ENCODE measurements at regions not wholly inside any gene's neighbourhood (a gene's known extent, or its start where the extent isn't known, plus 50 kb on each side); places are given as distances from the start of the nearest gene placed in this dataset.

- H3K27me3 ChIP-seq (replicated peaks in 1 of 7) = no peaks in the 10 kb centered on the region
- H3K4me1 ChIP-seq = no peaks in the 10 kb centered on the region
- no peak overlapping the region for H3K4me3 ChIP-seq
- 66 to 72% (median 70%) methylated on average over 5 of the region's 5 CpGs for WGBS, 5 donors
- no peaks in the 10 kb centered on the region for H3K36me3 ChIP-seq
- no peak overlapping the region for H3K27ac ChIP-seq
- H3K9me3 ChIP-seq = no peaks in the 10 kb centered on the region
- DNase-seq = no peak
- intact Hi-C loops (cut with DNase I; ENCODE audit: low total_unique reads) = no loop called here
- TF ChIP-seq POLR2A (IDR thresholded peaks at IDR 0.05) (no peak), POLR2AphosphoS5 (IDR thresholded peaks at IDR 0.05) (no peak), CTCF (IDR thresholded peaks at IDR 0.05 in 8 of 11, conservative IDR thresholded peaks at IDR 0.05 in 3 of 11) (no peak)
Measured at GRCh38 chr16:59296888-59297287, 562.8 kb upstream of the GOT2 start.

GRCh38 chr16:59295993-59296736 lies 562.0 kb upstream of the GOT2 start:
- 48 to 65% (median 56%) methylated on average over 5 of the region's 5 CpGs for WGBS, 5 donors
- H3K9me3 ChIP-seq = no peaks in the 10 kb centered on the region
- DNase-seq = no peak
- intact Hi-C loops (cut with DNase I; ENCODE audit: low total_unique reads) = no loop called here
- no peak overlapping the region for H3K27ac ChIP-seq
- no peaks in the 10 kb centered on the region for H3K4me1 ChIP-seq
- H3K4me3 ChIP-seq = no peak overlapping the region
- no peak for TF ChIP-seq CTCF (IDR thresholded peaks at IDR 0.05 in 8 of 11, conservative IDR thresholded peaks at IDR 0.05 in 3 of 11)
- no peak for TF ChIP-seq POLR2A (IDR thresholded peaks at IDR 0.05)
- no peak for TF ChIP-seq POLR2AphosphoS5 (IDR thresholded peaks at IDR 0.05)
- H3K36me3 ChIP-seq = no peaks in the 10 kb centered on the region
- no peaks in the 10 kb centered on the region for H3K27me3 ChIP-seq (replicated peaks in 1 of 7)

GRCh38 chr16:59295474-59295873 lies 561.4 kb upstream of the GOT2 start:
- H3K4me1 ChIP-seq = no peaks in the 10 kb centered on the region
- no peak for DNase-seq
- H3K36me3 ChIP-seq = no peaks in the 10 kb centered on the region
- H3K27ac ChIP-seq = no peak overlapping the region
- no peak overlapping the region for H3K4me3 ChIP-seq
- TF ChIP-seq CTCF (IDR thresholded peaks at IDR 0.05 in 8 of 11, conservative IDR thresholded peaks at IDR 0.05 in 3 of 11) = no peak
- TF ChIP-seq POLR2A (IDR thresholded peaks at IDR 0.05) = no peak
- TF ChIP-seq POLR2AphosphoS5 (IDR thresholded peaks at IDR 0.05) = no peak
- intact Hi-C loops (cut with DNase I; ENCODE audit: low total_unique reads) = no loop called here
- no peaks in the 10 kb centered on the region for H3K9me3 ChIP-seq
- no peaks in the 10 kb centered on the region for H3K27me3 ChIP-seq (replicated peaks in 1 of 7)

- Histone ChIP-seq H3K4me1 (no peaks in the 10 kb centered on the region), H3K9me3 (peaks cover 0 to 6% (median 1%) of the 10 kb centered on the region in 8 donors), H3K4me3 (no peak overlapping the region), H3K36me3 (no peaks in the 10 kb centered on the region), H3K27me3 (replicated peaks in 1 of 7) (no peaks in the 10 kb centered on the region), H3K27ac (no peak overlapping the region)
- DNase-seq = no peak
- intact Hi-C loops (cut with DNase I; ENCODE audit: low total_unique reads) = no loop called here
- TF ChIP-seq CTCF (IDR thresholded peaks at IDR 0.05 in 8 of 11, conservative IDR thresholded peaks at IDR 0.05 in 3 of 11) = no peak
- TF ChIP-seq POLR2A (IDR thresholded peaks at IDR 0.05) = no peak
- TF ChIP-seq POLR2AphosphoS5 (IDR thresholded peaks at IDR 0.05) = no peak
- 77 to 89% (median 82%) methylated on average over 3 of the region's 3 CpGs for WGBS, 5 donors
Measured at GRCh38 chr16:59290718-59291117, 556.6 kb upstream of the GOT2 start.
